Brain microvascular endothelial cell (primary cell): ENCODE measurements at regions not wholly inside any gene's neighbourhood (a gene's known extent, or its start where the extent isn't known, plus 50 kb on each side); places are given as distances from the start of the nearest gene placed in this dataset.

Source experiments
- DNase-seq: peaks from one replicate; pipeline ENCODE4 v3.0.0-alpha.2; 2020
- H3K27ac ChIP-seq: fragments of 250-450 bp; sonication (Bioruptor Pico); 2 replicates; pipeline ENCODE4 v1.5.1; 2020; ENCODE audit warnings: mild to moderate bottlenecking, moderate library complexity
- H3K27me3 ChIP-seq: fragments of 250-450 bp; sonication (Bioruptor Pico); replicated peaks from 2 replicates; pipeline ENCODE4 v1.5.1; 2020; ENCODE audit warnings: mild to moderate bottlenecking
- H3K36me3 ChIP-seq: fragments of 250-450 bp; sonication (Bioruptor Pico); replicated peaks from 2 replicates; pipeline ENCODE4 v1.5.1; 2020; ENCODE audit warnings: mild to moderate bottlenecking
- H3K4me3 ChIP-seq: 2 replicates; pipeline ENCODE4 v1.5.1; 2011; ENCODE audit warnings: low read depth, mild to moderate bottlenecking, control low read depth, low read length, moderate library complexity
- CTCF ChIP-seq: IDR thresholded peaks from 2 replicates; pipeline ENCODE4 v1.5.1; 2011; ENCODE audit warnings: low read depth, mild to moderate bottlenecking, moderate library complexity, low read length, control low read depth, inconsistent platforms; ENCODE audit errors: missing control alignments
- in situ Hi-C: cut with HindIII; loops from 2 replicates; pipeline ENCODE4 v1.10.0; 2017; ENCODE audit warnings: low sequenced_read_pairs, low pct_ligation_motif_present

- in situ Hi-C loops = no loop called here
- no peak for DNase-seq
- Histone ChIP-seq H3K27ac (no peak overlapping the region), H3K4me3 (no peak overlapping the region), H3K36me3 (no peaks in the 10 kb centered on the region), H3K27me3 (no peaks in the 10 kb centered on the region)
- TF ChIP-seq CTCF = no peak
These were observed 535.5 kb upstream of the CITED2 start for GRCh38 chr6:139909992-139910391.

GRCh38 chr6:139905404-139906052 lies 531.1 kb upstream of the CITED2 start:
- Histone ChIP-seq H3K36me3 (no peaks in the 10 kb centered on the region), H3K27me3 (no peaks in the 10 kb centered on the region), H3K27ac (no peak overlapping the region), H3K4me3 (no peak overlapping the region)
- in situ Hi-C loops = no loop called here
- no peak for DNase-seq
- TF ChIP-seq CTCF = no peak

- Histone ChIP-seq H3K27me3 (no peaks in the 10 kb centered on the region), H3K36me3 (no peaks in the 10 kb centered on the region), H3K4me3 (no peak overlapping the region), H3K27ac (no peak overlapping the region)
- no peak for DNase-seq
- no peak for TF ChIP-seq CTCF
- in situ Hi-C loops = no loop called here
These were observed 530.1 kb upstream of the CITED2 start for GRCh38 chr6:139904568-139904967.

GRCh38 chr6:139904158-139904533 lies 529.7 kb upstream of the CITED2 start:
- H3K27ac ChIP-seq = no peak overlapping the region
- no peaks in the 10 kb centered on the region for H3K36me3 ChIP-seq
- DNase-seq = no peak
- H3K27me3 ChIP-seq = no peaks in the 10 kb centered on the region
- in situ Hi-C loops = no loop called here
- no peak for TF ChIP-seq CTCF
- no peak overlapping the region for H3K4me3 ChIP-seq

GRCh38 chr6:139903411-139904157 lies 529.1 kb upstream of the CITED2 start:
- H3K27ac ChIP-seq = no peak overlapping the region
- no peaks in the 10 kb centered on the region for H3K36me3 ChIP-seq
- H3K27me3 ChIP-seq = no peaks in the 10 kb centered on the region
- in situ Hi-C loops = no loop called here
- DNase-seq = no peak
- H3K4me3 ChIP-seq = no peak overlapping the region
- no peak for TF ChIP-seq CTCF
